Endodermal cell (in vitro differentiated cells): ENCODE measurements at regions not wholly inside any gene's neighbourhood (a gene's known extent, or its start where the extent isn't known, plus 50 kb on each side); places are given as distances from the start of the nearest gene placed in this dataset.

Experiments used
- DNase-seq: peaks from one replicate; pipeline ENCODE4 v3.0.0-alpha.2; 2017
- H3K27ac ChIP-seq: 2 replicates; pipeline ENCODE4 v1.5.1; 2013; ENCODE audit warnings: mild to moderate bottlenecking, low read depth, low read length, moderate library complexity
- H3K27me3 ChIP-seq: 2 replicates; pipeline ENCODE4 v1.6.1; 2013; ENCODE audit warnings: mild to moderate bottlenecking, low read length, moderate library complexity; ENCODE audit not compliant: insufficient read depth, control insufficient read depth, poor library complexity, severe bottlenecking
- H3K36me3 ChIP-seq: 2 replicates; pipeline ENCODE4 v1.7.0; 2013; ENCODE audit warnings: mild to moderate bottlenecking, low read length, moderate library complexity; ENCODE audit not compliant: control insufficient read depth, insufficient read depth
- H3K4me1 ChIP-seq: one replicate; pipeline ENCODE4 v1.7.0; 2013; ENCODE audit warnings: low read length; ENCODE audit not compliant: control insufficient read depth, insufficient read depth
- H3K4me3 ChIP-seq: 2 replicates; pipeline ENCODE4 v1.5.1; 2013; ENCODE audit warnings: mild to moderate bottlenecking, low read length, moderate library complexity
- H3K9ac ChIP-seq: 2 replicates; pipeline ENCODE4 v1.6.1; 2013; ENCODE audit warnings: mild to moderate bottlenecking, low read length, moderate library complexity; ENCODE audit not compliant: poor library complexity, severe bottlenecking; ENCODE audit errors: extremely low read depth
- H3K9me3 ChIP-seq: 2 replicates; pipeline ENCODE4 v1.6.1; 2013; ENCODE audit warnings: mild to moderate bottlenecking, low read length, moderate library complexity; ENCODE audit not compliant: control insufficient read depth
- H3K27ac Mint-ChIP-seq: 2 replicates; pipeline ENCODE4 v1.8.0; 2020; ENCODE audit warnings: mixed read lengths
- H3K27me3 Mint-ChIP-seq: 2 replicates; pipeline ENCODE4 v1.8.0; 2021; ENCODE audit warnings: mild to moderate bottlenecking, mixed read lengths; ENCODE audit not compliant: insufficient read depth
- H3K36me3 Mint-ChIP-seq: 2 replicates; pipeline ENCODE4 v1.8.0; 2020; ENCODE audit warnings: low read depth, mixed read lengths
- H3K4me1 Mint-ChIP-seq: 2 replicates; pipeline ENCODE4 v1.8.0; 2020; ENCODE audit warnings: mixed read lengths
- H3K4me3 Mint-ChIP-seq: 2 replicates; pipeline ENCODE4 v1.8.0; 2020; ENCODE audit warnings: mild to moderate bottlenecking, moderate library complexity, mixed read lengths
- H3K9me3 Mint-ChIP-seq: 2 replicates; pipeline ENCODE4 v1.8.0; 2020; ENCODE audit warnings: mild to moderate bottlenecking, mixed read lengths
- CTCF ChIP-seq: fragments of 200-600 bp; sonication (generic); conservative IDR thresholded peaks from 2 replicates; pipeline ENCODE4 v1.5.0; 2021; ENCODE audit warnings: antibody characterized with exemption, mild to moderate bottlenecking
- WGBS, 2 experiments: methylation state at CpG; one replicate each; pipeline versions ENCODE4 v1.1.5 to v1.1.7; 2013; ENCODE audit warnings: missing lambda C conversion rate in 2 of 2, mixed read lengths in 1 of 2; ENCODE audit not compliant: insufficient coverage in 1 of 2, insufficient read length in 1 of 2; 5-methylcytosine and 5-hydroxymethylcytosine counted together

- no peak for DNase-seq
- TF ChIP-seq CTCF = no peak
- Mint-ChIP-seq H3K27ac (no peak overlapping the region), H3K9me3 (peaks cover 15% of the 10 kb centered on the region), H3K4me1 (no peaks in the 10 kb centered on the region), H3K4me3 (no peak overlapping the region), H3K36me3 (no peaks in the 10 kb centered on the region), H3K27me3 (peaks cover 4% of the 10 kb centered on the region)
- H3K4me3 ChIP-seq = no peak overlapping the region
- no peaks in the 10 kb centered on the region for H3K4me1 ChIP-seq
- H3K9me3 ChIP-seq = peaks cover 24% of the 10 kb centered on the region
- H3K27me3 ChIP-seq = no peaks in the 10 kb centered on the region
- no peak overlapping the region for H3K27ac ChIP-seq
- H3K9ac ChIP-seq = no peak overlapping the region
- H3K36me3 ChIP-seq = no peaks in the 10 kb centered on the region
These were observed 71.0 kb upstream of the GPBP1 start for GRCh38 chr5:57102905-57103255.

DNA sequence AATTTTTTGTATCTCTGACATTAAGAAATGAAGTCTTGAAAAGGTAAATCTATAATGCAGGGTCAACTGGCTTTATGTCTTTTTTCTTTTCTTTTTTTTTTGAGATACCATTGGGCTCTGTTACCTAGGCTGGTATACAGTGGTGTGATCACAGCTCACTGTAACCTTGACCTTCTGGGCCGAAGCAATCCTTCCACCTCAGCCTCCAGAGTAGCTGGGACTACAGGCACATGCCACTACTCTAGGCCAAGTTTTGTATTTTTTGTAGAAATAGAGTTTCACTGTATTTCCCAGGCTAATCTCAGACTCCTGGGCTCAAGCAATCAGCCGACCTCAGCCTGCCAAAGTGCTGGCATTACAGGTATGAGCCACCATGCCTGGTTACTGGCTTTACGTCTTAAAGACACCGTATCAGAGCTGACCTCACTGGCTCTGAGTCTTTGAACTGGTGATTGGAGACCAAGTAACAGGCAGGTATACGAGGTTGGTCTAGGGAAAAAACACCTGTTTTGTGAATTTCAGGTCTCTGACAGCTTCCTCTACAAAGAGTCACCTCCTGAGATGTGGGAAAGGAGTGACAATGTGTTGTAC, 70.4 kb upstream of the GPBP1 start:
- Mint-ChIP-seq H3K4me3 (no peak overlapping the region), H3K27me3 (peaks cover 4% of the 10 kb centered on the region), H3K36me3 (no peaks in the 10 kb centered on the region), H3K4me1 (no peaks in the 10 kb centered on the region), H3K9me3 (peaks cover 9% of the 10 kb centered on the region), H3K27ac (no peak overlapping the region)
- Histone ChIP-seq H3K4me3 (no peak overlapping the region), H3K27me3 (no peaks in the 10 kb centered on the region), H3K9me3 (peaks cover 19% of the 10 kb centered on the region), H3K27ac (no peak overlapping the region), H3K4me1 (no peaks in the 10 kb centered on the region), H3K36me3 (no peaks in the 10 kb centered on the region), H3K9ac (no peak overlapping the region)
- WGBS, 2 experiments = 96 to 100% methylated on average over 4 to 5 of the region's 5 CpGs
- DNase-seq = no peak
- no peak for TF ChIP-seq CTCF

DNA sequence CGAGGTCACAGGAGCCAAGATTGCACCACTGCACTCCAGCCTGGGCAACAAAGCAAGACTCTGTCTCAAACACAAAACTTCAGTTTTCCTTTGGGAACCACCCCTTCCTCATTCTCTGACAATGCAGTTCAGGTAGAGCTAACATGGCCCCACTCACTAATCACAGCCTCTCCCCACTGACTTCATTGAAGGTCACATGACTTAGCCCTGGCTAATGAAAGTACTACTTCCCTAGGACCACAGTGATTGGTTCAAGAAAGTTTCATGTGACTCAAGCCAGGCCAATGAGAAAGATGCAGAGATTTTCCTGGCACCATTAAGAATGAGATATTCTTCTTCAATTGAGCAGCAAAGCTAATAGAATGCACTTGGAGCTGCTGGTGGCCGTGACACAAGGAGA, 67.2 kb upstream of the GPBP1 start:
- no peaks in the 10 kb centered on the region for H3K36me3 ChIP-seq

More for the DNA sequence above, 67.2 kb upstream of the GPBP1 start:
- DNase-seq = no peak
- no peak overlapping the region for H3K27ac ChIP-seq
- no peaks in the 10 kb centered on the region for H3K9me3 Mint-ChIP-seq
- no peaks in the 10 kb centered on the region for H3K4me1 Mint-ChIP-seq
- H3K27me3 Mint-ChIP-seq = peaks cover 4% of the 10 kb centered on the region
- no peaks in the 10 kb centered on the region for H3K4me1 ChIP-seq
- TF ChIP-seq CTCF = no peak
- H3K27me3 ChIP-seq = no peaks in the 10 kb centered on the region
- peaks cover 4% of the 10 kb centered on the region for H3K9me3 ChIP-seq
- 88 to 100% methylated on average over 2 of the region's 2 CpGs for WGBS, 2 experiments
- H3K27ac Mint-ChIP-seq = no peak overlapping the region
- H3K9ac ChIP-seq = no peak overlapping the region
- no peak overlapping the region for H3K4me3 ChIP-seq
- H3K4me3 Mint-ChIP-seq = no peak overlapping the region
- no peaks in the 10 kb centered on the region for H3K36me3 Mint-ChIP-seq
